Loucy (cell line): ENCODE measurements at regions not wholly inside any gene's neighbourhood (a gene's known extent, or its start where the extent isn't known, plus 50 kb on each side); places are given as distances from the start of the nearest gene placed in this dataset.

Experiments
- CTCF ChIP-seq: fragments of 200-600 bp; sonication (generic); conservative IDR thresholded peaks from 2 replicates; pipeline ENCODE4 v1.5.1; 2014; ENCODE audit warnings: mild to moderate bottlenecking, antibody characterized with exemption, low read length
- EZH2phosphoT487 ChIP-seq: fragments of 200-600 bp; IDR thresholded peaks from 2 replicates; pipeline ENCODE4 v1.6.1; 2018; ENCODE audit warnings: antibody characterized with exemption, mild to moderate bottlenecking, moderate library complexity, borderline replicate concordance

GRCh38 chr18:43916984-43917383, 639.7 kb upstream of the SYT4 start:
- TF ChIP-seq CTCF (no peak), EZH2phosphoT487 (no peak)
